Keratinocyte (primary cell): ENCODE measurements at regions not wholly inside any gene's neighbourhood (a gene's known extent, or its start where the extent isn't known, plus 50 kb on each side); places are given as distances from the start of the nearest gene placed in this dataset.
"Not testable (repeated sequence)": the region's sequence is repeated elsewhere in the genome, so short reads cannot be mapped to it uniquely, and the experiment has no call there.

Experiments used
- DNase-seq: peaks from one replicate; pipeline ENCODE4 v3.0.0-alpha.2; 2011; ENCODE audit warnings: low read depth, missing footprints, low spot score
- FAIRE-seq: peaks from 2 replicates; lab custom pipeline; 2011; peaks lifted over from hg19 to GRCh38; lab: Jason Lieb, UNC
- H2AFZ ChIP-seq: 2 replicates; pipeline ENCODE4 v1.6.0; 2012; ENCODE audit warnings: low read length, control low read depth, inconsistent platforms; ENCODE audit not compliant: control insufficient read depth
- H3K27ac ChIP-seq: 2 replicates; pipeline ENCODE4 v1.5.1; 2011; ENCODE audit warnings: low read length; ENCODE audit not compliant: control insufficient read depth, insufficient read depth
- H3K27me3 ChIP-seq: 3 replicates; pipeline ENCODE4 v1.6.0; 2011; ENCODE audit warnings: low read length; ENCODE audit not compliant: control insufficient read depth, insufficient read depth; ENCODE audit errors: extremely low read depth
- H3K36me3 ChIP-seq, 2 experiments: 2 replicates in 1 of 2; 3 replicates in 1 of 2; pipeline ENCODE4 v1.5.1; 2011; ENCODE audit warnings: low read length in 2 of 2, mild to moderate bottlenecking in 1 of 2; ENCODE audit not compliant: control insufficient read depth in 2 of 2, insufficient read depth in 2 of 2; ENCODE audit errors: extremely low read depth in 1 of 2
- H3K4me1 ChIP-seq: 3 replicates; pipeline ENCODE4 v1.5.1; 2011; ENCODE audit warnings: low read length; ENCODE audit not compliant: control insufficient read depth, insufficient read depth; ENCODE audit errors: extremely low read depth
- H3K4me2 ChIP-seq: 3 replicates; pipeline ENCODE4 v1.6.0; 2011; ENCODE audit warnings: low read depth, low read length; ENCODE audit not compliant: control insufficient read depth, insufficient read depth; ENCODE audit errors: extremely low read depth
- H3K4me3 ChIP-seq, 3 experiments: fragments of 200-600 bp in 1 of 3; sonication (generic) in 1 of 3; 2 replicates in 2 of 3; 3 replicates in 1 of 3; pipeline ENCODE4 v1.5.1; 2011 to 2016; ENCODE audit warnings: low read length in 3 of 3, mild to moderate bottlenecking in 3 of 3, control low read depth in 2 of 3, inconsistent platforms in 1 of 3, low read depth in 1 of 3, mixed read lengths in 1 of 3, mixed run types in 1 of 3, moderate library complexity in 1 of 3; ENCODE audit not compliant: control insufficient read depth in 2 of 3, insufficient read depth in 2 of 3; ENCODE audit errors: extremely low read depth in 1 of 3
- H3K79me2 ChIP-seq: 2 replicates; pipeline ENCODE4 v1.6.0; 2012; ENCODE audit warnings: low read length; ENCODE audit not compliant: control insufficient read depth, insufficient read depth
- H3K9ac ChIP-seq: 3 replicates; pipeline ENCODE4 v1.6.0; 2011; ENCODE audit warnings: low read length; ENCODE audit not compliant: control insufficient read depth, insufficient read depth; ENCODE audit errors: extremely low read depth
- H3K9me1 ChIP-seq: 3 replicates; pipeline ENCODE4 v1.6.0; 2011; ENCODE audit warnings: low read length; ENCODE audit not compliant: control insufficient read depth, insufficient read depth; ENCODE audit errors: extremely low read depth
- H3K9me3 ChIP-seq: 2 replicates; pipeline ENCODE4 v1.5.1; 2012; ENCODE audit warnings: low read depth, low read length; ENCODE audit not compliant: control insufficient read depth
- H4K20me1 ChIP-seq: 3 replicates; pipeline ENCODE4 v1.6.0; 2011; ENCODE audit warnings: low read length; ENCODE audit not compliant: control insufficient read depth, insufficient read depth; ENCODE audit errors: extremely low read depth
- CTCF ChIP-seq, 3 experiments: IDR thresholded peaks in 1 of 3; conservative IDR thresholded peaks in 1 of 3; optimal IDR thresholded peaks in 1 of 3; 2 replicates in 2 of 3; 3 replicates in 1 of 3; pipeline versions ENCODE3 to v1.5.1; 2011; ENCODE audit warnings: low read length in 3 of 3, mild to moderate bottlenecking in 3 of 3, moderate library complexity in 2 of 3, control low read depth in 1 of 3, inconsistent platforms in 1 of 3; ENCODE audit not compliant: insufficient read depth in 2 of 3; ENCODE audit errors: extremely low read depth in 1 of 3
- EZH2 ChIP-seq: IDR thresholded peaks from one replicate; pipeline ENCODE4 v1.6.1; 2012; ENCODE audit warnings: inconsistent platforms, mild to moderate bottlenecking, low read length, moderate library complexity
- dilution Hi-C: fragments of 300-500 bp; cut with MboI; formaldehyde crosslinking; loops from one replicate; pipeline ENCODE4 v1.7.0; 2020; ENCODE audit warnings: low sequenced_read_pairs; ENCODE audit not compliant: extremely low pct_ligation_motif_present

GRCh38 chr2:16200554-16201193 lies 260.3 kb downstream of the MYCN start:
- FAIRE-seq (no peak), DNase-seq (no peak)
- Histone ChIP-seq H3K9ac (no peak overlapping the region), H3K9me3 (no peaks in the 10 kb centered on the region), H3K4me3 (no peak overlapping the region), H3K79me2 (no peaks in the 10 kb centered on the region), H4K20me1 (no peaks in the 10 kb centered on the region), H3K27ac (no peak overlapping the region), H3K4me1 (no peaks in the 10 kb centered on the region), H3K9me1 (no peaks in the 10 kb centered on the region), H3K36me3 (no peaks in the 10 kb centered on the region), H2AFZ (no peak overlapping the region), H3K27me3 (no peaks in the 10 kb centered on the region), H3K4me2 (no peak overlapping the region)
- TF ChIP-seq CTCF (optimal IDR thresholded peaks at IDR 0.05 in 1 of 3, IDR thresholded peaks at IDR 0.05 in 1 of 3, conservative IDR thresholded peaks at IDR 0.05 in 1 of 3; ENCODE audit: extremely low read depth in 1 of 3, insufficient read depth in 2 of 3, low read length in 3 of 3) (no peak), EZH2 (no peak)
- dilution Hi-C loops: no loop called here

- Histone ChIP-seq H3K9me1 (no peaks in the 10 kb centered on the region), H3K4me1 (no peaks in the 10 kb centered on the region), H3K4me2 (no peak overlapping the region), H3K4me3 (no peak overlapping the region), H3K27ac (no peak overlapping the region), H3K36me3 (no peaks in the 10 kb centered on the region), H3K9ac (no peak overlapping the region), H4K20me1 (no peaks in the 10 kb centered on the region), H3K27me3 (no peaks in the 10 kb centered on the region), H2AFZ (no peak overlapping the region), H3K79me2 (no peaks in the 10 kb centered on the region), H3K9me3 (no peaks in the 10 kb centered on the region)
- dilution Hi-C loops: no loop called here
- FAIRE-seq: no peak
- no peak for DNase-seq
- TF ChIP-seq EZH2 (no peak), CTCF (optimal IDR thresholded peaks at IDR 0.05 in 1 of 3, IDR thresholded peaks at IDR 0.05 in 1 of 3, conservative IDR thresholded peaks at IDR 0.05 in 1 of 3; ENCODE audit: extremely low read depth in 1 of 3, insufficient read depth in 2 of 3, low read length in 3 of 3) (no peak)
These were observed 259.7 kb downstream of the MYCN start for GRCh38 chr2:16199882-16200553.

- H3K9ac ChIP-seq, dilution Hi-C loops, FAIRE-seq, H3K4me1 ChIP-seq, H3K9me1 ChIP-seq, H3K36me3 ChIP-seq, H3K4me2 ChIP-seq, H3K27ac ChIP-seq, H4K20me1 ChIP-seq, DNase-seq, H3K79me2 ChIP-seq, H3K27me3 ChIP-seq, H3K4me3 ChIP-seq, H2AFZ ChIP-seq, H3K9me3 ChIP-seq: not testable (repeated sequence)
These were observed 258.9 kb downstream of the MYCN start for GRCh38 chr2:16199241-16199640.
